Neural cell (in vitro differentiated cells): ENCODE measurements at regions not wholly inside any gene's neighbourhood (a gene's known extent, or its start where the extent isn't known, plus 50 kb on each side); places are given as distances from the start of the nearest gene placed in this dataset.

Experiments used
- H2AFZ ChIP-seq: fragments of 200-600, 300-800 bp; sonication (generic), shearing (Covaris generic); 2 replicates; pipeline ENCODE4 v1.6.0; 2014; ENCODE audit warnings: low read depth, mild to moderate bottlenecking, antibody characterized with exemption, low read length, moderate library complexity
- H3F3A ChIP-seq: fragments of 200-600 bp; shearing (Covaris generic); 2 replicates; pipeline ENCODE4 v1.6.1; 2016; ENCODE audit warnings: mild to moderate bottlenecking, moderate library complexity, mixed read lengths, antibody characterized with exemption, low read length; ENCODE audit not compliant: insufficient read depth, poor library complexity, severe bottlenecking
- H3K27ac ChIP-seq: fragments of 200-600, 300-800 bp; sonication (generic), shearing (Covaris generic); 2 replicates; pipeline ENCODE4 v1.5.1; 2014; ENCODE audit warnings: mild to moderate bottlenecking, low read length, moderate library complexity
- H3K27me3 ChIP-seq: fragments of 300-800, 200-600 bp; sonication (generic), shearing (Covaris generic); 2 replicates; pipeline ENCODE4 v1.6.0; 2014; ENCODE audit warnings: mild to moderate bottlenecking, low read depth, low read length, moderate library complexity; ENCODE audit not compliant: insufficient read depth
- H3K36me3 ChIP-seq: fragments of 300-800, 200-600 bp; sonication (generic), shearing (Covaris generic); 2 replicates; pipeline ENCODE4 v1.5.1; 2014; ENCODE audit warnings: mild to moderate bottlenecking, antibody characterized with exemption, low read length, moderate library complexity; ENCODE audit not compliant: insufficient read depth
- H3K4me2 ChIP-seq: fragments of 300-800, 200-600 bp; sonication (generic), shearing (Covaris generic); 2 replicates; pipeline ENCODE4 v1.6.0; 2014; ENCODE audit warnings: mild to moderate bottlenecking, low read length
- H3K4me3 ChIP-seq: fragments of 300-800, 200-600 bp; sonication (generic), shearing (Covaris generic); 2 replicates; pipeline ENCODE4 v1.5.1; 2014; ENCODE audit warnings: mild to moderate bottlenecking, low read length, moderate library complexity
- H3K79me2 ChIP-seq: fragments of 200-600 bp; shearing (Covaris generic); replicated peaks from 2 replicates; pipeline ENCODE4 v1.6.0; 2014; ENCODE audit warnings: mild to moderate bottlenecking, low read length, moderate library complexity; ENCODE audit not compliant: insufficient read depth
- H3K9ac ChIP-seq: fragments of 300-800, 200-600 bp; sonication (generic), shearing (Covaris generic); 2 replicates; pipeline ENCODE4 v1.6.1; 2016; ENCODE audit warnings: mild to moderate bottlenecking, low read length, mixed read lengths
- H3K9me2 ChIP-seq: fragments of 200-600 bp; shearing (Covaris generic); 2 replicates; pipeline ENCODE4 v1.6.1; 2016; ENCODE audit warnings: mild to moderate bottlenecking, low read length, mixed read lengths; ENCODE audit not compliant: insufficient read depth
- H3K9me3 ChIP-seq: fragments of 200-600, 300-800 bp; sonication (generic), shearing (Covaris generic); 2 replicates; pipeline ENCODE4 v1.6.1; 2016; ENCODE audit warnings: mild to moderate bottlenecking, mixed run types, low read length, moderate library complexity, mixed read lengths
- H4K20me1 ChIP-seq: fragments of 200-600 bp; shearing (Covaris generic); 2 replicates; pipeline ENCODE4 v1.6.1; 2016; ENCODE audit warnings: mild to moderate bottlenecking, mixed run types; ENCODE audit not compliant: insufficient read depth
- CTCF ChIP-seq: fragments of 450-650 bp; IDR thresholded peaks from 2 replicates; pipeline ENCODE4 v1.5.1; 2014; ENCODE audit warnings: antibody characterized with exemption, mild to moderate bottlenecking, moderate library complexity; ENCODE audit not compliant: poor library complexity, severe bottlenecking
- EP300 ChIP-seq: fragments of 450-650 bp; conservative IDR thresholded peaks from 2 replicates; pipeline ENCODE4 v1.6.1; 2014; ENCODE audit warnings: antibody characterized with exemption, mild to moderate bottlenecking, moderate library complexity; ENCODE audit not compliant: poor library complexity, severe bottlenecking
- EZH2 ChIP-seq: fragments of 200-600, 300-800 bp; shearing (Covaris generic), sonication (generic); IDR thresholded peaks from 2 replicates; pipeline ENCODE4 v1.6.1; 2014; ENCODE audit warnings: antibody characterized with exemption, low read length, borderline replicate concordance, mild to moderate bottlenecking; ENCODE audit not compliant: insufficient read depth, poor library complexity, severe bottlenecking
- MXI1 ChIP-seq: fragments of 450-650 bp; conservative IDR thresholded peaks from 2 replicates; pipeline ENCODE4 v1.6.1; 2014; ENCODE audit warnings: antibody characterized with exemption, mild to moderate bottlenecking; ENCODE audit not compliant: poor library complexity, severe bottlenecking
- POLR2AphosphoS5 ChIP-seq: IDR thresholded peaks from 2 replicates; pipeline ENCODE4 v1.6.1; 2012
- RAD21 ChIP-seq: fragments of 450-650 bp; conservative IDR thresholded peaks from 2 replicates; pipeline ENCODE4 v1.6.1; 2014; ENCODE audit warnings: antibody characterized with exemption, mild to moderate bottlenecking, moderate library complexity
- SMC3 ChIP-seq: fragments of 450-650 bp; conservative IDR thresholded peaks from 2 replicates; pipeline ENCODE4 v1.6.1; 2014; ENCODE audit warnings: antibody characterized with exemption, mild to moderate bottlenecking, moderate library complexity; ENCODE audit not compliant: poor library complexity
- TAF1 ChIP-seq: IDR thresholded peaks from 2 replicates; pipeline ENCODE4 v1.6.1; 2012; ENCODE audit warnings: low read depth
- TF ChIP-seq, protein P1 (sequence below): IDR thresholded peaks from 2 replicates; pipeline ENCODE4 v1.6.1; 2012; ENCODE audit warnings: borderline replicate concordance

DNA sequence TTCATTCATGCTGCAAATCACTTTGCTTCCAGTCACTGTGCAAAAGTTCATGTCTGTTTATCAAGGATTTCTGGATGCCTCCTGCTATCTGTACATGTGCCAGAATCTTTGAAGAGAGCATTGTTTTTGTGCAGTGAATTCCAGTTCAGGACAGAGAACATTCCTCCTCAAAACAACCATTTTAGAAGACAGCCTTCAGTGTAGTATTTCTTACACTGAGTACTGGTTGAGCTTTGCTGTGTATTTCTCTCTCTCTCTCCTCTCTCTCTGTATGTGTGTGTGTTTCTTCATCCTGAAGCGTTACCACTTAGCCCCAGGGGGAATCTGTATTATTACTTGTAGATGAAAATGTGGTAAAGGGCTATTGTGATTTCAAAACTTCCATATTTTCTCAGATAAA lies 123.8 kb upstream of the CHL1 start:
- H3K27ac ChIP-seq, result no peak overlapping the region
- no peak overlapping the region for H3K4me3 ChIP-seq
- H3K27me3 ChIP-seq, result no peaks in the 10 kb centered on the region
- no peaks in the 10 kb centered on the region for H3K79me2 ChIP-seq
- no peak overlapping the region for H3K4me2 ChIP-seq
- no peaks in the 10 kb centered on the region for H3K36me3 ChIP-seq
- H3K9me3 ChIP-seq, result no peaks in the 10 kb centered on the region
- H3K9ac ChIP-seq, result no peak overlapping the region
- no peaks in the 10 kb centered on the region for H3F3A ChIP-seq
- no peaks in the 10 kb centered on the region for H4K20me1 ChIP-seq
- H3K9me2 ChIP-seq, result no peaks in the 10 kb centered on the region
- TF ChIP-seq EZH2 (no peak), TAF1 (no peak), RAD21 (no peak), CTCF (no peak), EP300 (no peak), SMC3 (no peak), POLR2AphosphoS5 (no peak), MXI1 (no peak)
- TF ChIP-seq, protein P1, sequence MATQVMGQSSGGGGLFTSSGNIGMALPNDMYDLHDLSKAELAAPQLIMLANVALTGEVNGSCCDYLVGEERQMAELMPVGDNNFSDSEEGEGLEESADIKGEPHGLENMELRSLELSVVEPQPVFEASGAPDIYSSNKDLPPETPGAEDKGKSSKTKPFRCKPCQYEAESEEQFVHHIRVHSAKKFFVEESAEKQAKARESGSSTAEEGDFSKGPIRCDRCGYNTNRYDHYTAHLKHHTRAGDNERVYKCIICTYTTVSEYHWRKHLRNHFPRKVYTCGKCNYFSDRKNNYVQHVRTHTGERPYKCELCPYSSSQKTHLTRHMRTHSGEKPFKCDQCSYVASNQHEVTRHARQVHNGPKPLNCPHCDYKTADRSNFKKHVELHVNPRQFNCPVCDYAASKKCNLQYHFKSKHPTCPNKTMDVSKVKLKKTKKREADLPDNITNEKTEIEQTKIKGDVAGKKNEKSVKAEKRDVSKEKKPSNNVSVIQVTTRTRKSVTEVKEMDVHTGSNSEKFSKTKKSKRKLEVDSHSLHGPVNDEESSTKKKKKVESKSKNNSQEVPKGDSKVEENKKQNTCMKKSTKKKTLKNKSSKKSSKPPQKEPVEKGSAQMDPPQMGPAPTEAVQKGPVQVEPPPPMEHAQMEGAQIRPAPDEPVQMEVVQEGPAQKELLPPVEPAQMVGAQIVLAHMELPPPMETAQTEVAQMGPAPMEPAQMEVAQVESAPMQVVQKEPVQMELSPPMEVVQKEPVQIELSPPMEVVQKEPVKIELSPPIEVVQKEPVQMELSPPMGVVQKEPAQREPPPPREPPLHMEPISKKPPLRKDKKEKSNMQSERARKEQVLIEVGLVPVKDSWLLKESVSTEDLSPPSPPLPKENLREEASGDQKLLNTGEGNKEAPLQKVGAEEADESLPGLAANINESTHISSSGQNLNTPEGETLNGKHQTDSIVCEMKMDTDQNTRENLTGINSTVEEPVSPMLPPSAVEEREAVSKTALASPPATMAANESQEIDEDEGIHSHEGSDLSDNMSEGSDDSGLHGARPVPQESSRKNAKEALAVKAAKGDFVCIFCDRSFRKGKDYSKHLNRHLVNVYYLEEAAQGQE, result no peak
- H2AFZ ChIP-seq, result no peak overlapping the region

DNA sequence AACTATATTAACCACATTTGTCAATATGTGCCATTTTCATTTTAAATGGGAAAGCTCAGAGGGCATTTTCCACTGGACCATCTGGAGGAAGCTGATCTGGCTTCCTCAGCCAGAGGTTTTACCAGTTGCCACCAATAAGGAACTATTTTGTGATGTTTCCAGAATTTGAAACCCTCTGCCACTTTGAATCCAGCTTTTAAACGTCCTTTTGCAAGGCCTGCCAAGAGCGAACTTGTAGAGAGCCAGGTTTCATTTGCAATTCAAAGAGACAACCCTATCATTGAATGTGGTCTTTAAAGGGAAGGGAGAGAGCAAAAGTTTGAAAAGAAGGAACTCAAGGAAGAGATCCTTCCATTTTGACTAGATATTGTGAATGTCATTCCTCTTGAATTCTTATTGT lies 123.3 kb upstream of the CHL1 start:
- Histone ChIP-seq H3K9me2 (no peaks in the 10 kb centered on the region), H3K27me3 (no peaks in the 10 kb centered on the region), H3K36me3 (no peaks in the 10 kb centered on the region), H3K79me2 (no peaks in the 10 kb centered on the region), H3F3A (no peaks in the 10 kb centered on the region), H3K4me2 (no peak overlapping the region), H3K9me3 (no peaks in the 10 kb centered on the region), H2AFZ (no peak overlapping the region), H4K20me1 (no peaks in the 10 kb centered on the region), H3K9ac (no peak overlapping the region), H3K27ac (no peak overlapping the region), H3K4me3 (no peak overlapping the region)
- TF ChIP-seq RAD21 (no peak), POLR2AphosphoS5 (no peak), EZH2 (no peak)
- TF ChIP-seq, protein P1, result no peak
